ENCODE measurements at regions not wholly inside any gene's neighbourhood (a gene's known extent, or its start where the extent isn't known, plus 50 kb on each side); places are given as distances from the start of the nearest gene placed in this dataset.

GRCh38 chr9:81459591-81459990 lies 229.8 kb downstream of the TLE1 start:
- no peak for TF ChIP-seq CTCF (IDR thresholded peaks at IDR 0.05)
- no peak for TF ChIP-seq EZH2phosphoT487 (IDR thresholded peaks at IDR 0.05)
- no peak for TF ChIP-seq EZH2 (IDR thresholded peaks at IDR 0.05)

Measured in neural progenitor cell (in vitro differentiated cells).